Cardiac muscle cell (in vitro differentiated cells and primary cell): ENCODE measurements at regions not wholly inside any gene's neighbourhood (a gene's known extent, or its start where the extent isn't known, plus 50 kb on each side); places are given as distances from the start of the nearest gene placed in this dataset.

ENCODE experiments used
- DNase-seq, 2 donors: peaks; one replicate each; pipeline versions ENCODE4 v3.0.0 to v3.0.0-alpha.2; 2010 to 2017; ENCODE audit warnings: low read depth in 1 of 2, low spot score in 1 of 2
- H3K27ac ChIP-seq: fragments of 200-600 bp; sonication (generic); 2 replicates; pipeline ENCODE4 v1.5.1; 2016
- H3K27me3 ChIP-seq: fragments of 200-600 bp; sonication (generic); 2 replicates; pipeline ENCODE4 v1.6.0; 2016; ENCODE audit warnings: control low read depth
- H3K36me3 ChIP-seq: fragments of 200-600 bp; sonication (generic); 2 replicates; pipeline ENCODE4 v1.5.1; 2016; ENCODE audit warnings: control low read depth
- H3K4me1 ChIP-seq: fragments of 200-600 bp; sonication (generic); 2 replicates; pipeline ENCODE4 v1.8.1; 2017; ENCODE audit warnings: low read depth, mild to moderate bottlenecking, mixed run types
- H3K4me3 ChIP-seq: fragments of 200-600 bp; sonication (generic); 2 replicates; pipeline ENCODE4 v1.5.1; 2016; ENCODE audit warnings: mild to moderate bottlenecking
- H3K9me3 ChIP-seq: fragments of 200-600 bp; sonication (generic); 2 replicates; pipeline ENCODE4 v1.5.1; 2017; ENCODE audit warnings: low read depth, mild to moderate bottlenecking, control low read depth
- CTCF ChIP-seq: IDR thresholded peaks from 2 replicates; pipeline ENCODE4 v1.5.1; 2012; ENCODE audit warnings: low read depth, mild to moderate bottlenecking, low read length

- H3K27me3 ChIP-seq: no peaks in the 10 kb centered on the region
- DNase-seq: no peak
- no peak for TF ChIP-seq CTCF
Measured at GRCh38 chr22:44438481-44439131, 59.4 kb downstream of the RTL6 start.

GRCh38 chr22:44438056-44438455 is 60.0 kb downstream of the RTL6 start:
- peaks cover 2% of the 10 kb centered on the region for H3K4me1 ChIP-seq
- TF ChIP-seq CTCF: no peak
- no peaks in the 10 kb centered on the region for H3K9me3 ChIP-seq
- no peak for DNase-seq
- no peak overlapping the region for H3K27ac ChIP-seq
- H3K4me3 ChIP-seq: no peak overlapping the region
- no peaks in the 10 kb centered on the region for H3K27me3 ChIP-seq
- H3K36me3 ChIP-seq: no peaks in the 10 kb centered on the region

More at GRCh38 chr22:44438481-44439131, 59.4 kb downstream of the RTL6 start:
- Histone ChIP-seq H3K4me3 (no peak overlapping the region), H3K4me1 (peaks cover 8% of the 10 kb centered on the region), H3K9me3 (no peaks in the 10 kb centered on the region), H3K36me3 (no peaks in the 10 kb centered on the region), H3K27ac (no peak overlapping the region)

GRCh38 chr22:44437216-44438055 is 60.6 kb downstream of the RTL6 start:
- Histone ChIP-seq H3K27ac (no peak overlapping the region), H3K9me3 (no peaks in the 10 kb centered on the region), H3K4me3 (no peak overlapping the region), H3K36me3 (no peaks in the 10 kb centered on the region), H3K27me3 (no peaks in the 10 kb centered on the region), H3K4me1 (no peaks in the 10 kb centered on the region)
- peak in 1 of 2 donors; percentile 24 for DNase-seq
- no peak for TF ChIP-seq CTCF

- Histone ChIP-seq H3K36me3 (no peaks in the 10 kb centered on the region), H3K27ac (no peak overlapping the region), H3K4me1 (no peaks in the 10 kb centered on the region), H3K9me3 (no peaks in the 10 kb centered on the region), H3K27me3 (no peaks in the 10 kb centered on the region), H3K4me3 (no peak overlapping the region)
- no peak for TF ChIP-seq CTCF
- DNase-seq: no peak
Measured at GRCh38 chr22:44436736-44437135, 61.3 kb downstream of the RTL6 start.

- H3K27ac ChIP-seq: no peak overlapping the region
- H3K4me3 ChIP-seq: no peak overlapping the region
Measured at GRCh38 chr22:44431256-44431655, 66.8 kb downstream of the RTL6 start.

More at GRCh38 chr22:44431256-44431655, 66.8 kb downstream of the RTL6 start:
- Histone ChIP-seq H3K27me3 (no peaks in the 10 kb centered on the region), H3K4me1 (peaks cover 5% of the 10 kb centered on the region), H3K36me3 (no peaks in the 10 kb centered on the region), H3K9me3 (no peaks in the 10 kb centered on the region)
- no peak for TF ChIP-seq CTCF
- no peak for DNase-seq
